ENCODE measurements at regions not wholly inside any gene's neighbourhood (a gene's known extent, or its start where the extent isn't known, plus 50 kb on each side); places are given as distances from the start of the nearest gene placed in this dataset.
A peak's percentile ranks its signal among the peaks of the same experiment; 100 is the strongest.

GRCh38 chr14:26128931-26129671 is 468.7 kb downstream of the NOVA1 start:
- Histone ChIP-seq H3K27ac (ENCODE audit: low read length) (peak overlapping the region; percentile 74), H2AFZ (ENCODE audit: low read depth, low read length) (no peak overlapping the region), H3K9me3 (ENCODE audit: low read length) (no peaks in the 10 kb centered on the region), H3K9ac (ENCODE audit: low read length) (peak overlapping the region; percentile 21), H3K36me3 (ENCODE audit: insufficient read depth, low read length) (no peaks in the 10 kb centered on the region), H4K20me1 (ENCODE audit: insufficient read depth) (no peaks in the 10 kb centered on the region), H3F3A (ENCODE audit: insufficient read depth, low read length, poor library complexity, severe bottlenecking) (no peaks in the 10 kb centered on the region), H3K79me2 (replicated peaks; ENCODE audit: insufficient read depth, low read length) (no peaks in the 10 kb centered on the region), H3K27me3 (ENCODE audit: insufficient read depth, low read depth, low read length) (no peaks in the 10 kb centered on the region), H3K4me2 (ENCODE audit: low read length) (peak overlapping the region; percentile 3), H3K9me2 (ENCODE audit: insufficient read depth, low read length) (no peaks in the 10 kb centered on the region), H3K4me3 (ENCODE audit: low read length) (peak overlapping the region; percentile 1)
- TF ChIP-seq REST (IDR thresholded peaks at IDR 0.05; ENCODE audit: borderline replicate concordance) (no peak), EZH2 (IDR thresholded peaks at IDR 0.05; ENCODE audit: borderline replicate concordance, insufficient read depth, low read length, poor library complexity, severe bottlenecking) (no peak), RAD21 (conservative IDR thresholded peaks at IDR 0.05) (no peak), MXI1 (conservative IDR thresholded peaks at IDR 0.05; ENCODE audit: poor library complexity, severe bottlenecking) (no peak), SMC3 (conservative IDR thresholded peaks at IDR 0.05; ENCODE audit: poor library complexity) (peak; percentile 8), TAF1 (IDR thresholded peaks at IDR 0.05; ENCODE audit: low read depth) (no peak), POLR2AphosphoS5 (IDR thresholded peaks at IDR 0.05) (peak; percentile 87), EP300 (conservative IDR thresholded peaks at IDR 0.05; ENCODE audit: poor library complexity, severe bottlenecking) (peak; percentile 98), CTCF (IDR thresholded peaks at IDR 0.05; ENCODE audit: poor library complexity, severe bottlenecking) (no peak)

DNA sequence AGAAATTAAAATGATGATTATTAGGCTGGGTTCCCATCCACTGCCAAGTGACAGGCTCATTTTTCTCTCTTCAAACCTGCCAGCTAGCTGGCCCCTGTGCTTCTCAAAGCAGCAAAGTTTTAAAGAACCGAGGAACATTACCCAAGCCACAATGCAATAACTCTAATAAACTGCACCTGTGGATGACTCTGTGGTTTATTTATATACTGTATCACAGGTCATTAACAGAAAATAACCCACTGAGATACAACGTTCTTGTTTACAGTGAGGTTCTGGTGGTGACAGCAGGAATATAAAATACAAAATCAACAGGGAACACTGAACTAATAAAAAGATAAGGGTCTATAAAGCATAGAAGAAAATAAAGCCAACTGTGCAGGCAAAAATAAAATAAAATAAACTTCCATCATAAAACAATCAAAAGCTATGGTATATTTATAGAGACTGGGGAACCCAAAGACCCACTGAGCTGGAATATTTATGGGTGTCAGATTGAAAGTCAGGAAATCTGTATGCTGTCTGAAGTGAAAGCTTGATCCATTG is 472.9 kb downstream of the NOVA1 start:
- no peak for TF ChIP-seq RAD21 (conservative IDR thresholded peaks at IDR 0.05)
- no peak for TF ChIP-seq EZH2 (IDR thresholded peaks at IDR 0.05; ENCODE audit: borderline replicate concordance, insufficient read depth, low read length, poor library complexity, severe bottlenecking)
- TF ChIP-seq CTCF (IDR thresholded peaks at IDR 0.05; ENCODE audit: poor library complexity, severe bottlenecking), result no peak
- TF ChIP-seq TAF1 (IDR thresholded peaks at IDR 0.05; ENCODE audit: low read depth), result no peak
- no peak for TF ChIP-seq REST (IDR thresholded peaks at IDR 0.05; ENCODE audit: borderline replicate concordance)
- no peak for TF ChIP-seq SMC3 (conservative IDR thresholded peaks at IDR 0.05; ENCODE audit: poor library complexity)
- TF ChIP-seq EP300 (conservative IDR thresholded peaks at IDR 0.05; ENCODE audit: poor library complexity, severe bottlenecking), result no peak
- no peak for TF ChIP-seq MXI1 (conservative IDR thresholded peaks at IDR 0.05; ENCODE audit: poor library complexity, severe bottlenecking)
- no peak for TF ChIP-seq POLR2AphosphoS5 (IDR thresholded peaks at IDR 0.05)
- Histone ChIP-seq H3K4me2 (ENCODE audit: low read length) (no peak overlapping the region), H3K4me3 (ENCODE audit: low read length) (no peak overlapping the region), H3F3A (ENCODE audit: insufficient read depth, low read length, poor library complexity, severe bottlenecking) (no peaks in the 10 kb centered on the region), H3K9ac (ENCODE audit: low read length) (no peak overlapping the region), H2AFZ (ENCODE audit: low read depth, low read length) (no peak overlapping the region), H4K20me1 (ENCODE audit: insufficient read depth) (no peaks in the 10 kb centered on the region), H3K79me2 (replicated peaks; ENCODE audit: insufficient read depth, low read length) (no peaks in the 10 kb centered on the region), H3K9me3 (ENCODE audit: low read length) (no peaks in the 10 kb centered on the region), H3K27me3 (ENCODE audit: insufficient read depth, low read depth, low read length) (no peaks in the 10 kb centered on the region), H3K36me3 (ENCODE audit: insufficient read depth, low read length) (no peaks in the 10 kb centered on the region), H3K9me2 (ENCODE audit: insufficient read depth, low read length) (no peaks in the 10 kb centered on the region), H3K27ac (ENCODE audit: low read length) (no peak overlapping the region)

Data from neural cell (in vitro differentiated cells).